ENCODE measurements at regions not wholly inside any gene's neighbourhood (a gene's known extent, or its start where the extent isn't known, plus 50 kb on each side); places are given as distances from the start of the nearest gene placed in this dataset.
"Not testable (repeated sequence)": the region's sequence is repeated elsewhere in the genome, so short reads cannot be mapped to it uniquely, and the experiment has no call there.

- Histone ChIP-seq H3K27me3 (ENCODE audit: insufficient read depth, low read depth) (no peaks in the 10 kb centered on the region), H3K27ac (peak overlapping the region; percentile 100), H3K4me1 (replicated peaks; ENCODE audit: insufficient read depth) (peaks cover 17% of the 10 kb centered on the region), H2AFZ (no peak overlapping the region), H3K9me3 (ENCODE audit: insufficient read depth, low read depth) (peaks cover 37% of the 10 kb centered on the region), H3K36me3 (ENCODE audit: low read depth) (peaks cover 16% of the 10 kb centered on the region; the same call in 1 of the 2 replicates), H4K20me1 (ENCODE audit: insufficient read depth) (no peaks in the 10 kb centered on the region), H3K4me2 (peak overlapping the region; percentile 27; the same call in 1 of the 2 replicates), H3K4me3 (no peak overlapping the region), H3F3A (ENCODE audit: insufficient read depth, low read depth) (peaks cover 36% of the 10 kb centered on the region), H3K9me2 (ENCODE audit: insufficient read depth) (no peaks in the 10 kb centered on the region), H3K79me2 (ENCODE audit: low read depth) (no peaks in the 10 kb centered on the region)
- intact Hi-C loops (cut with micrococcal nuclease; ENCODE audit: unreplicated experiment) = loop anchor here (2.0 to 5.0 kb wide), 5 partner anchors 55 to 191 kb away; no protein-coding TSS in a partner anchor
- ChIA-PET POLR2A (ENCODE audit: unreplicated experiment) (no interaction called here), CTCF (interaction anchor here (1.3 kb wide), 1 partner anchor 92 kb away, joined by 3 read pairs; no protein-coding TSS in a partner anchor)
- TF ChIP-seq EZH2 (IDR thresholded peaks at IDR 0.05; ENCODE audit: low read depth) (no peak), CTCF (conservative IDR thresholded peaks at IDR 0.05) (no peak)
- no TSS peak for BruUV-seq (replicated peaks)
- no peak for DNase-seq
Measured at GRCh38 chr9:38171538-38171884, 102.5 kb upstream of the SHB start.

GRCh38 chr9:38170763-38171537 lies 101.9 kb upstream of the SHB start:
- peak overlapping the region; percentile 100 for H3K27ac ChIP-seq
- CTCF ChIA-PET = interaction anchor here (1.3 kb wide), 1 partner anchor 93 kb away, joined by 3 read pairs; no protein-coding TSS in a partner anchor
- not testable (repeated sequence) for H3K27me3 ChIP-seq (ENCODE audit: insufficient read depth, low read depth); BruUV-seq (replicated peaks); H4K20me1 ChIP-seq (ENCODE audit: insufficient read depth); H3K4me3 ChIP-seq; H3K79me2 ChIP-seq (ENCODE audit: low read depth); H2AFZ ChIP-seq; H3K9me2 ChIP-seq (ENCODE audit: insufficient read depth)
- H3K9me3 ChIP-seq (ENCODE audit: insufficient read depth, low read depth) = peaks cover 37% of the 10 kb centered on the region
- intact Hi-C loops (cut with micrococcal nuclease; ENCODE audit: unreplicated experiment) = loop anchor here (2.0 to 5.0 kb wide), 5 partner anchors 56 to 191 kb away; no protein-coding TSS in a partner anchor
- POLR2A ChIA-PET (ENCODE audit: unreplicated experiment) = interaction anchor here (0.6 kb wide), 3 partner anchors 56 to 87 kb away, joined by 4 to 7 read pairs (median 4); no protein-coding TSS in a partner anchor
- 0 out of 2 replicates have a peak overlapping the region, but pooled peaks have one; percentile 35 for H3K4me2 ChIP-seq
- peaks cover 31% of the 10 kb centered on the region for H3F3A ChIP-seq (ENCODE audit: insufficient read depth, low read depth)
- peaks cover 16% of the 10 kb centered on the region; the same call in 1 of the 2 replicates for H3K36me3 ChIP-seq (ENCODE audit: low read depth)
- peaks cover 11% of the 10 kb centered on the region for H3K4me1 ChIP-seq (replicated peaks; ENCODE audit: insufficient read depth)
- DNase-seq = peak; percentile 60 to 84

GRCh38 chr9:38170155-38170554 lies 101.1 kb upstream of the SHB start:
- H3K9me2 ChIP-seq (ENCODE audit: insufficient read depth); H3K4me1 ChIP-seq (replicated peaks; ENCODE audit: insufficient read depth); H3K4me3 ChIP-seq; H2AFZ ChIP-seq; DNase-seq; H4K20me1 ChIP-seq (ENCODE audit: insufficient read depth); H3K79me2 ChIP-seq (ENCODE audit: low read depth); H3K4me2 ChIP-seq; H3K27me3 ChIP-seq (ENCODE audit: insufficient read depth, low read depth); POLR2A ChIA-PET (ENCODE audit: unreplicated experiment): not testable (repeated sequence)
- TSS peak; percentile 16 for BruUV-seq (replicated peaks)
- Histone ChIP-seq H3K36me3 (ENCODE audit: low read depth) (peaks cover 16% of the 10 kb centered on the region; the same call in 1 of the 2 replicates), H3K27ac (peak overlapping the region; percentile 100), H3K9me3 (ENCODE audit: insufficient read depth, low read depth) (peaks cover 37% of the 10 kb centered on the region), H3F3A (ENCODE audit: insufficient read depth, low read depth) (peaks cover 30% of the 10 kb centered on the region)
- CTCF ChIA-PET = interaction anchor here (1.3 kb wide), 1 partner anchor 94 kb away, joined by 3 read pairs; no protein-coding TSS in a partner anchor
- intact Hi-C loops (cut with micrococcal nuclease; ENCODE audit: unreplicated experiment) = loop anchor here (2.0 to 5.0 kb wide), 5 partner anchors 57 to 192 kb away; no protein-coding TSS in a partner anchor

- peaks cover 18% of the 10 kb centered on the region for H3K9me3 ChIP-seq (ENCODE audit: insufficient read depth, low read depth)
- intact Hi-C loops (cut with micrococcal nuclease; ENCODE audit: unreplicated experiment) = loop anchor here (5.0 kb wide), 1 partner anchor 254 kb away; no protein-coding TSS in a partner anchor
- H3K9me2 ChIP-seq (ENCODE audit: insufficient read depth) = no peaks in the 10 kb centered on the region
- no peaks in the 10 kb centered on the region for H3K27me3 ChIP-seq (ENCODE audit: insufficient read depth, low read depth)
- H2AFZ ChIP-seq = no peak overlapping the region
- H3F3A ChIP-seq (ENCODE audit: insufficient read depth, low read depth) = peaks cover 23% of the 10 kb centered on the region
- POLR2A ChIA-PET (ENCODE audit: unreplicated experiment) = no interaction called here
- no peak overlapping the region for H3K4me2 ChIP-seq
- H3K36me3 ChIP-seq (ENCODE audit: low read depth) = peaks cover 6% of the 10 kb centered on the region; the same call in 1 of the 2 replicates
- no peak overlapping the region for H3K27ac ChIP-seq
- CTCF ChIA-PET = no interaction called here
- peaks cover 2% of the 10 kb centered on the region for H3K4me1 ChIP-seq (replicated peaks; ENCODE audit: insufficient read depth)
- no peak overlapping the region for H3K4me3 ChIP-seq
- H4K20me1 ChIP-seq (ENCODE audit: insufficient read depth) = no peaks in the 10 kb centered on the region
- no TSS peak for BruUV-seq (replicated peaks)
- TF ChIP-seq CTCF (conservative IDR thresholded peaks at IDR 0.05) = no peak
- TF ChIP-seq EZH2 (IDR thresholded peaks at IDR 0.05; ENCODE audit: low read depth) = no peak
- no peaks in the 10 kb centered on the region for H3K79me2 ChIP-seq (ENCODE audit: low read depth)
- DNase-seq = no peak
Measured at GRCh38 chr9:38166501-38166900, 97.5 kb upstream of the SHB start.
